ENCODE measurements at regions not wholly inside any gene's neighbourhood (a gene's known extent, or its start where the extent isn't known, plus 50 kb on each side); places are given as distances from the start of the nearest gene placed in this dataset.

- TF ChIP-seq ZNF425 (CRISPR knock-in tag; conservative IDR thresholded peaks at IDR 0.05) (no peak), TCF7 (CRISPR knock-in tag; IDR thresholded peaks at IDR 0.05; ENCODE audit: low read depth) (no peak)
Measured at GRCh38 chr10:4138146-4138721, 353.2 kb upstream of the KLF6 start (continued).

- ChIA-PET CTCF (no interaction called here), POLR2A (no interaction called here)
- Mint-ChIP-seq H3K36me3 (peaks cover 32% of the 10 kb centered on the region), H3K27ac (no peak overlapping the region), H3K9me3 (peaks cover 52% of the 10 kb centered on the region), H3K4me1 (peaks cover 8% of the 10 kb centered on the region), H3K4me3 (no peak overlapping the region), H3K27me3 (ENCODE audit: low read depth) (no peaks in the 10 kb centered on the region; the same call in 1 of the 2 replicates)
- ATAC-seq (no peak), DNase-seq (ENCODE audit: low spot score) (no peak)
- TF ChIP-seq GRHL2 (CRISPR knock-in tag; IDR thresholded peaks at IDR 0.05; ENCODE audit: insufficient replicate concordance, severe bottlenecking) (no peak), FOXK1 (CRISPR knock-in tag; IDR thresholded peaks at IDR 0.05) (no peak), USF2 (CRISPR knock-in tag; IDR thresholded peaks at IDR 0.05) (no peak), FOXP1 (CRISPR knock-in tag; IDR thresholded peaks at IDR 0.05; ENCODE audit: borderline replicate concordance) (no peak), ZNF512 (CRISPR knock-in tag; IDR thresholded peaks at IDR 0.05; ENCODE audit: borderline replicate concordance) (no peak), ZSCAN18 (CRISPR knock-in tag; IDR thresholded peaks at IDR 0.05) (no peak), NFE2L1 (CRISPR knock-in tag; IDR thresholded peaks at IDR 0.05) (no peak), FOXP4 (CRISPR knock-in tag; IDR thresholded peaks at IDR 0.05) (no peak), FOXJ3 (CRISPR knock-in tag; IDR thresholded peaks at IDR 0.05; ENCODE audit: borderline replicate concordance) (no peak), JUN (CRISPR knock-in tag; IDR thresholded peaks at IDR 0.05) (no peak), ATF1 (CRISPR knock-in tag; IDR thresholded peaks at IDR 0.05) (no peak), PRRX2 (CRISPR knock-in tag; IDR thresholded peaks at IDR 0.05) (no peak), ZBTB21 (CRISPR knock-in tag; IDR thresholded peaks at IDR 0.05; ENCODE audit: borderline replicate concordance) (no peak), NR2C2 (CRISPR knock-in tag; IDR thresholded peaks at IDR 0.05) (no peak), ZNF232 (CRISPR knock-in tag; IDR thresholded peaks at IDR 0.05) (no peak)
Measured at GRCh38 chr10:4137299-4137698, 352.3 kb upstream of the KLF6 start.
